ENCODE measurements at regions not wholly inside any gene's neighbourhood (a gene's known extent, or its start where the extent isn't known, plus 50 kb on each side); places are given as distances from the start of the nearest gene placed in this dataset.
A peak's percentile ranks its signal among the peaks of the same experiment; 100 is the strongest.

GRCh38 chr9:75589497-75589896 is 301.0 kb upstream of the PCSK5 start:
- ATAC-seq (peak; percentile 42), DNase-seq (no peak)
- intact Hi-C loops (cut with micrococcal nuclease), result no loop called here

GRCh38 chr9:75591972-75592371 is 298.5 kb upstream of the PCSK5 start:
- DNase-seq (no peak), ATAC-seq (peak; percentile 85)
- intact Hi-C loops (cut with micrococcal nuclease), result no loop called here

- intact Hi-C loops (cut with micrococcal nuclease), result no loop called here
- DNase-seq (no peak), ATAC-seq (no peak)
Observed at GRCh38 chr9:75592586-75592985, 297.9 kb upstream of the PCSK5 start.

- intact Hi-C loops (cut with micrococcal nuclease), result no loop called here
- DNase-seq (no peak), ATAC-seq (no peak)
Observed at GRCh38 chr9:75593920-75594319, 296.6 kb upstream of the PCSK5 start.

- ATAC-seq (no peak), DNase-seq (no peak)
- intact Hi-C loops (cut with micrococcal nuclease), result no loop called here
Observed at GRCh38 chr9:75599126-75599525, 291.3 kb upstream of the PCSK5 start.

- DNase-seq (no peak), ATAC-seq (peak; percentile 35)
- intact Hi-C loops (cut with micrococcal nuclease), result no loop called here
Observed at GRCh38 chr9:75601280-75601679, 289.2 kb upstream of the PCSK5 start.

- ATAC-seq (no peak), DNase-seq (no peak)
- intact Hi-C loops (cut with micrococcal nuclease), result no loop called here
Observed at GRCh38 chr9:75602060-75602459, 288.4 kb upstream of the PCSK5 start.

GRCh38 chr9:75604661-75605060 is 285.8 kb upstream of the PCSK5 start:
- intact Hi-C loops (cut with micrococcal nuclease), result no loop called here
- DNase-seq (no peak), ATAC-seq (no peak)

- ATAC-seq (no peak), DNase-seq (no peak)
- intact Hi-C loops (cut with micrococcal nuclease), result no loop called here
Observed at GRCh38 chr9:75607521-75607920, 283.0 kb upstream of the PCSK5 start.

GRCh38 chr9:75609401-75609800 is 281.1 kb upstream of the PCSK5 start:
- DNase-seq, result no peak
- intact Hi-C loops (cut with micrococcal nuclease), result no loop called here
- no peak for ATAC-seq

GRCh38 chr9:75610246-75610645 is 280.2 kb upstream of the PCSK5 start:
- intact Hi-C loops (cut with micrococcal nuclease), result loop anchor here (10.0 kb wide), 1 partner anchor 255 kb away; no protein-coding TSS in a partner anchor
- ATAC-seq, result no peak
- DNase-seq, result no peak

- DNase-seq (no peak), ATAC-seq (no peak)
- intact Hi-C loops (cut with micrococcal nuclease), result loop anchor here (10.0 kb wide), 1 partner anchor 253 kb away; no protein-coding TSS in a partner anchor
Observed at GRCh38 chr9:75612205-75612604, 278.3 kb upstream of the PCSK5 start.

GRCh38 chr9:75612754-75613153 is 277.7 kb upstream of the PCSK5 start:
- ATAC-seq (peak; percentile 42), DNase-seq (no peak)
- intact Hi-C loops (cut with micrococcal nuclease), result loop anchor here (10.0 kb wide), 1 partner anchor 252 kb away; no protein-coding TSS in a partner anchor

- DNase-seq (no peak), ATAC-seq (no peak)
- intact Hi-C loops (cut with micrococcal nuclease), result loop anchor here (10.0 kb wide), 1 partner anchor 250 kb away; no protein-coding TSS in a partner anchor
Observed at GRCh38 chr9:75615284-75615683, 275.2 kb upstream of the PCSK5 start.

- intact Hi-C loops (cut with micrococcal nuclease), result loop anchor here (10.0 kb wide), 1 partner anchor 249 kb away; no protein-coding TSS in a partner anchor
- no peak for DNase-seq
Observed at GRCh38 chr9:75616052-75616451, 274.4 kb upstream of the PCSK5 start.

GRCh38 chr9:75616841-75617566 is 273.5 kb upstream of the PCSK5 start:
- intact Hi-C loops (cut with micrococcal nuclease), result loop anchor here (10.0 kb wide), 1 partner anchor 248 kb away; no protein-coding TSS in a partner anchor
- ATAC-seq (no peak), DNase-seq (no peak)

More at GRCh38 chr9:75616052-75616451, 274.4 kb upstream of the PCSK5 start:
- peak; percentile 63 for ATAC-seq

GRCh38 chr9:75623462-75623861 is 267.0 kb upstream of the PCSK5 start:
- ATAC-seq, result peak; percentile 76
- intact Hi-C loops (cut with micrococcal nuclease), result no loop called here
- no peak for DNase-seq

GRCh38 chr9:75624998-75625397 is 265.5 kb upstream of the PCSK5 start:
- ATAC-seq (peak; percentile 66), DNase-seq (peak; percentile 39)
- intact Hi-C loops (cut with micrococcal nuclease), result no loop called here

GRCh38 chr9:75626860-75627259 is 263.6 kb upstream of the PCSK5 start:
- DNase-seq (no peak), ATAC-seq (peak; percentile 28)
- intact Hi-C loops (cut with micrococcal nuclease), result no loop called here

- intact Hi-C loops (cut with micrococcal nuclease), result no loop called here
- DNase-seq (no peak), ATAC-seq (no peak)
Observed at GRCh38 chr9:75628952-75629351, 261.5 kb upstream of the PCSK5 start.

- ATAC-seq (no peak), DNase-seq (no peak)
- intact Hi-C loops (cut with micrococcal nuclease), result no loop called here
Observed at GRCh38 chr9:75633451-75634057, 256.9 kb upstream of the PCSK5 start.

Measured in left ventricle myocardium superior (tissue), 1 donor.